GM19395 (cell line): ENCODE measurements at regions not wholly inside any gene's neighbourhood (a gene's known extent, or its start where the extent isn't known, plus 50 kb on each side); places are given as distances from the start of the nearest gene placed in this dataset.

Experiments
- ATAC-seq: cut with Tn5 transposase; IDR thresholded peaks from one replicate; pipeline ENCODE4 v1.9.1; 2021; ENCODE audit warnings: mild to moderate bottlenecking, moderate library complexity; ENCODE audit not compliant: unreplicated experiment

- no peak for ATAC-seq
Measured at GRCh38 chr12:24480766-24481449, 468.0 kb downstream of the BCAT1 start.

DNA sequence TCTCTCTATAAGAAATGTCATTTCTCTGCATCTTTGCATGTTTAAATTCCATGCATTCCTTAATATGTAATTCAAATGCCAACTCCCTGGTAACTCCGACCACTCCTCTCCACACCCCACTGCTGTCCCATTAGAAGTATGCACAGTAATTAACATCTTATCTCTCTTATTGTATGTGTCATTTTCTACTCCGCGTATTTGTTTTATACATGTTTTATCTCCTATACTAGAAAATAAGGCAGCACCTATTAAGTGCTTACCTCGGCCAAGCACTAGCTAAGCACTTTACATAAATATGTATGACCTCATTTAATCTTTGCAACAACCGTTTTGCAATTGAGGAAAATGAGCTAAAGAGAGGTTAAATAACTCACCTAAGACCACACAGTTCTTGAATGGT lies 469.8 kb downstream of the BCAT1 start:
- ATAC-seq = no peak

GRCh38 chr12:24478254-24478653 lies 470.6 kb downstream of the BCAT1 start:
- no peak for ATAC-seq

- no peak for ATAC-seq
Measured at GRCh38 chr12:24476310-24476709, 472.6 kb downstream of the BCAT1 start.

- ATAC-seq = no peak
Measured at GRCh38 chr12:24475337-24475736, 473.6 kb downstream of the BCAT1 start.

DNA sequence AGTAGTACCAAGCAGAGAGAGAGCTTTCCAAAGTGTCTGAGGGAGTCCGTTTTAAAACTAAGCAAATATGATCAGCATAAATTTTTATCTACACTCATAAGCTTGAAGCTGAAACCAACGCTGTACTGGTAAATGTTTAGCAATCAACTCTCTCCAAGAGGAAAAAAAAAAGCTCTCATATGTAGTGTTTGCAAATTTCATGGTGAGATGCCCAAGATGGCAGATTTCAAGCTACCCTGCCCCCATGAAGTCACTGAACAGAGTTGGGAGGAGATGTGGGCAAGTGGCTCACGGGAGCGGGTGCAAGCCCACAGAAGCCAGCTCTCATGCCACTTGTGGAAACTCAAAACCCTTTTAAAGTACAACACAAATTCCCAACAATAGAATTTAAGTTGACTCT lies 475.8 kb downstream of the BCAT1 start:
- ATAC-seq = no peak

- ATAC-seq = no peak
Measured at GRCh38 chr12:24470050-24470449, 478.9 kb downstream of the BCAT1 start.

DNA sequence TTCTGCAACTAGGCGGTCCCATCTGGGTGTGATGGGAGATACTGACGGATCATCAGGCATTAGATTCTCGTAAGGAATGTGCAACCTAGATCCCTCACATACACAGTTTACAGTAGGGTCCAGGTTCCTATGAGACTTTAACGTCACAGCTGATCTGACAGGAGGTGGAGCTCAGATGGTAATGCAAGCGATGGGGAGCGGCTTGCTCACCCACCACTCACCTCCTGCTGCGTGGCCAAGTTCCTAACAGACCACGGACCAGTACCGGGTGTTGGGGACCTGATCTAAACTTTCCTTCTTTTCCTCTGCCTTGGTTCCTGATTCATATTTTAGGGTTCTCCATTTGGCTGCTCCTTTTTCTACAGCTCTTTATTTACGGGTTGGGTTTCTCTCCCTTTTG lies 479.8 kb downstream of the BCAT1 start:
- ATAC-seq = no peak

DNA sequence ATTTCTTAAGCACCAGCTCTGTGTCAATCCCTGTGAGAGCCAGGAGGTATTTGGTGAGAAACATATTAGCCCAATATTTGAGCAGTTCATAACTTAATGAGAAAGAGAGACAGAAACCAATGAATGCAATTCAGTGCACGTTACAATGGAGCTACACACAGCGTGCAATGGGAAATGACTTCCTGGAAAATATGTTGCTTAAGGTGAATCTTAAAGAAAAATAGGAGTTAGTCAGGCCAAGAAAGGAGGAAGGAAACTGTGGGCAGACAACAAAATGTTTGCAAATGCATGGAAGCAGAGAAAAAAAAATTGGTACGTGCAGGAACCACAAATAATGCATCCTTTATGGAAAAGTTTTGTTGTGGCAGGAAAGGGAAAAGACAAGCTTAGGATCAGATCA lies 481.7 kb downstream of the BCAT1 start:
- ATAC-seq = no peak

DNA sequence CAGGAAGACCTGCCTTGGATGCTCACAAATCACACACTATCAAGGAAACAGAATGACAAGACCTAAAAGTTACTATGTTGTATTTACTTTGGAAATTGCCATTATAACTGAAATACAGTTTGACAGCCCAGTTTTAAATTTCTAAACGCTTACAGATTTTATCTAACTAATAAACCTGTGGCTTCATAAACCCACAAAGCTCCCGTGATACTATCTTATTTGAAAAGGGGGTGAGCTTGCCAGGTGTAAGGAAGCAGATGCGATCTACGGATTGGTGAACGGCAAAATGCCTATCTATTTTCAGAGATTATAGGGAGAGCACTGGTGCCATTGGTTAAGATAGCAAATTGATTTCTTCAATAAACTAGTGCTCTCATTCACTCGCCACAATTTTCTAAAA lies 485.5 kb downstream of the BCAT1 start:
- ATAC-seq = no peak

GRCh38 chr12:24462946-24463345 lies 486.0 kb downstream of the BCAT1 start:
- no peak for ATAC-seq

DNA sequence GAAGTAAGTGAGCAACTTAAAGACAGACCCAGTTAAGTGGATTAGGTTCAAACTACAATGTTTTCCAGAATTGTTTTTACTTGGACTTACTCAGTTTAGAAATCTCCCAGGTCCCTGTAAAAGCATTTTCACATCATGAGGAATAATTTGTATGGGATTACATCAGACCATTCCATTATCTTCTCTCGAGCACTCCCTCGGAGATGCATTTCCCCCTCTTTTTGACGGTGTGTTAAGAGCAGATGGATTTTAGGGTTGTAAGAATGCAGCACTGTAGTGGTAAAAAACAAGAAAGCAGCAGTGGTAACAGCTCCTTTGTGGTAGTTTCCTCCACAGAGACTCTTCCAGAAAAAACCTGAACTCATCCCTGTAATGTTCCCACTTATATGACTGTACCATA lies 488.4 kb downstream of the BCAT1 start:
- no peak for ATAC-seq

- no peak for ATAC-seq
Measured at GRCh38 chr12:24460099-24460498, 488.8 kb downstream of the BCAT1 start.

GRCh38 chr12:24455811-24456210 lies 493.1 kb downstream of the BCAT1 start:
- no peak for ATAC-seq

DNA sequence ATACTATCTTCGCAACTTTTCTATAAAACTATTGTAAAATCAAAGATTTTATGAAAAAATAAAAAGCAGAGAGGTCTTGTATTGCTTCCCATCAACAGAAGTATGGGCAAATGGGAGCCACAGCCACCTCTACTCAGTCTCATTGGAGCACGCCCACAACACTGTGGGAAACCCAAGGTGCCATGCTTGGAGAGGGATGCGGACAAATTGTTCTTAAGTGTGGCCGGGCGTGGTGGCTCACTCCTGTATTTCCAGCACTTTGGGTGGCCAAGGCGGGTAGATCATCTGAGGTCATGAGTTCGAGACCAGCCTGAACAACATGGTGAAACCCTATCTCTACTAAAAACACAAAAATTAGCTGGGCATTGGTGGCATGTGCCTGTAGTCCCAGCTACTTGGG lies 498.2 kb upstream of the SOX5 start:
- no peak for ATAC-seq

GRCh38 chr12:24446287-24446686 lies 496.8 kb upstream of the SOX5 start:
- no peak for ATAC-seq

- no peak for ATAC-seq
Measured at GRCh38 chr12:24444634-24445033, 495.2 kb upstream of the SOX5 start.

GRCh38 chr12:24441458-24441857 lies 492.0 kb upstream of the SOX5 start:
- no peak for ATAC-seq

- ATAC-seq = no peak
Measured at GRCh38 chr12:24436667-24437066, 487.2 kb upstream of the SOX5 start.

GRCh38 chr12:24431872-24432271 lies 482.4 kb upstream of the SOX5 start:
- ATAC-seq = no peak

DNA sequence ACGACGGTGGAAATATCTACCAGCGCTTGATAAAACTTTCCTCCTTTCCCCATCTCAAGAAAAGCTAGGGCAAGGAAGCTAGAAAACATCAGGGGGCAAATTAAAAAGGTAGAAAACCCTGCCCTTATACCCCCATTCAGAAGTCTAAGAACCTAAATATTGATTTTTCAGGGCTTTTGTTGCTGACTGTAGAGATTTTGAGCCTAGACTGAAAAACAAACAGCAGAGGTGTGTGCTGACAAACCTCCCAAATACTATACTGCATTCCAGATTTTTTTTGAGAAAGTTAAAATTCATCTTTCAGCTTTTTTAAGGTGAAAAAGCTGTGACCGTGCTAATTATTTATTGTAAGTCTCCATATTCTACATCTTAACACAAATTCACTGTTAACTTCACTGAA lies 478.3 kb upstream of the SOX5 start:
- no peak for ATAC-seq

GRCh38 chr12:24425601-24425970 lies 476.1 kb upstream of the SOX5 start:
- ATAC-seq = no peak

DNA sequence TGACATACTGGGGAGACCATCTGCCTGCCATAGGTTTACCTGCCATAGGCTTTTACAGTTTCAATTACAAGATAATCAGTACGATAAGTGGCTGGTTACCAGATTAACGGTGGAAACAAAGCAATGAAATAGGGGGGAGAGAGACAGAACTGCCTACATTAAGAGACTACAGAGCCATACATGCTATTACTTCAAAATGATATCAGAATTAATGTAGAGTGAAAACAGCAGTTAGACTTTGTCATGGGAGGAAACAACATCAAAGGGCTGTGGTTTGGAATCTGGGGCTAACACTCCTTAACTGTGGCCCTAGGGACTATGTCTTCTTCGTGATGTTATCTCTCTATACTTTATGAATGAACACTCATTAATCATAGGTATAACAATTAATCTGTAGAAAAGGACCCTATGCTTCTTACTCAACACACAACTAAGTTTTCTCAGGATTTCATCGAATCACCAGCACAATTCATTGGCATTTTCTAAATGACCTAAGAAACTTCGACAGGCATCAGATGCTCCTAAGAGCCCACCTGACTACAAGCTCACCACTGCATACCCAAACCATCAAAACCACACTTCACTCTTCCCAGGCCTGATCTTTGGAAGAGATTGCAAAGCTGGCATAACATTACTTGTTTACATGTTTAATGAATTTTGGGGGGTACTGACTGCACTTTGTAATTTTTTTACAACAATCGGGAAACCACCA lies 475.6 kb upstream of the SOX5 start:
- no peak for ATAC-seq
